Effector memory CD4-positive, alpha-beta T cell (primary cell): ENCODE measurements at regions not wholly inside any gene's neighbourhood (a gene's known extent, or its start where the extent isn't known, plus 50 kb on each side); places are given as distances from the start of the nearest gene placed in this dataset.
"Not testable (repeated sequence)": the region's sequence is repeated elsewhere in the genome, so short reads cannot be mapped to it uniquely, and the experiment has no call there.

Source experiments
- DNase-seq, 3 donors: peaks; one replicate each; pipeline ENCODE4 v3.0.0-alpha.2; 2020
- H3K27ac ChIP-seq: 2 replicates; pipeline ENCODE4 v1.7.0; 2013; ENCODE audit warnings: mild to moderate bottlenecking, low read length, moderate library complexity; ENCODE audit not compliant: insufficient read depth, poor library complexity, severe bottlenecking
- H3K27me3 ChIP-seq: replicated peaks from 2 replicates; pipeline ENCODE4 v1.7.0; 2013; ENCODE audit warnings: mild to moderate bottlenecking, low read length; ENCODE audit not compliant: insufficient read depth, control insufficient read depth, poor library complexity, severe bottlenecking
- H3K36me3 ChIP-seq: 2 replicates; pipeline ENCODE4 v1.7.0; 2013; ENCODE audit warnings: mild to moderate bottlenecking, low read length, moderate library complexity; ENCODE audit not compliant: control insufficient read depth, insufficient read depth
- H3K4me1 ChIP-seq: 2 replicates; pipeline ENCODE4 v1.7.0; 2013; ENCODE audit warnings: low read length, mild to moderate bottlenecking; ENCODE audit not compliant: control insufficient read depth, insufficient read depth, poor library complexity, severe bottlenecking
- H3K4me3 ChIP-seq: 2 replicates; pipeline ENCODE4 v1.7.0; 2013; ENCODE audit warnings: low read length, low read depth, mild to moderate bottlenecking; ENCODE audit not compliant: insufficient read depth, poor library complexity, severe bottlenecking
- H3K9me3 ChIP-seq: 2 replicates; pipeline ENCODE4 v1.7.0; 2013; ENCODE audit warnings: mild to moderate bottlenecking, low read length, moderate library complexity; ENCODE audit not compliant: control insufficient read depth

DNA sequence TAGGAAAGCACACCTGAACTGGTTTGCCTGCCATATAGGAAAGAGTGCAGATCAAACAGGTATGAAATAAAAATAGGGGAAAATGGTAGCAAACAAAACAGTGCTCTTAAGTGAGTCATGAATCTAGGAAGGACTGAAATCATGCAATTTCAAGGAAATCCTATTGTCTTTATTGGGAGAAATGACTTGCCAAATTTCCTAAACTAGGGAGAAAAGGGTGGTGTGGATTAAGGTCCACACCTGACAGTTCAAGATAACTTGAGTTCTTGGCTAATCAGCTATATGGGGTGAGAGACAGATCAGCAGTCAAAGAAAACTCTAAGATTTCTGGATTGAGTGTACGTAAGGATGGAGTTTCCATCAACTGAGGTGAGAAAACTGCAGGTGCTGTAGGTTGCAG is 101.1 kb downstream of the PRKAB2 start:
- no peaks in the 10 kb centered on the region for H3K4me1 ChIP-seq
- no peak for DNase-seq
- H3K4me3 ChIP-seq = no peak overlapping the region
- H3K27ac ChIP-seq = no peak overlapping the region
- no peaks in the 10 kb centered on the region for H3K36me3 ChIP-seq
- peaks cover 4% of the 10 kb centered on the region for H3K27me3 ChIP-seq
- H3K9me3 ChIP-seq = no peaks in the 10 kb centered on the region

- Histone ChIP-seq H3K4me3 (no peak overlapping the region), H3K4me1 (no peaks in the 10 kb centered on the region), H3K9me3 (no peaks in the 10 kb centered on the region), H3K27me3 (no peaks in the 10 kb centered on the region), H3K36me3 (no peaks in the 10 kb centered on the region), H3K27ac (no peak overlapping the region)
- no peak for DNase-seq
Observed at GRCh38 chr1:147062956-147063355, 109.3 kb downstream of the PRKAB2 start.

DNA sequence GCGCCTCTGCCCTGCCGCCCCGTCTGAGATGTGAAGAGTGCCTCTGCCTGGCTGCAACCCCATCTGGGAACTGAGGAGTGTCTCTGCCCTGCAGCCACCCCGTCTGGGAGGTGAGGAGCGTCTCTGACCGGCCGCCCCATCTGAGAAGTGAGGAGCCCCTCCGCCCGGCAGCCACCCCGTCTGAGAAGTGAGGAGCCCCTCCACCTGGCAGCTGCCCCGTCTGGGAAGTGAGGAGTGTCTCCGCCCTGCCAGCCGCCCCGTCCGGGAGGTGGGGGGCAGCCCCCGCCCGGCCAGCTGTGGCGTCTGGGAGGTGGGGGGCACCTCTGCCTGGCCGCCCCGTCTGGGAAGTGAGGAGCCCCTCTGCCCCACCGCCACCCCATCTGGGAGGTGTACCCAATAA is 110.4 kb downstream of the PRKAB2 start:
- H3K36me3 ChIP-seq, H3K27me3 ChIP-seq, H3K4me3 ChIP-seq, H3K9me3 ChIP-seq, DNase-seq, H3K4me1 ChIP-seq, H3K27ac ChIP-seq: not testable (repeated sequence)

- Histone ChIP-seq H3K36me3 (no peaks in the 10 kb centered on the region), H3K9me3 (no peaks in the 10 kb centered on the region), H3K4me3 (no peak overlapping the region), H3K27ac (no peak overlapping the region), H3K27me3 (no peaks in the 10 kb centered on the region), H3K4me1 (no peaks in the 10 kb centered on the region)
- no peak for DNase-seq
Observed at GRCh38 chr1:147053269-147053668, 115.1 kb downstream of the NBPF12 start.

DNA sequence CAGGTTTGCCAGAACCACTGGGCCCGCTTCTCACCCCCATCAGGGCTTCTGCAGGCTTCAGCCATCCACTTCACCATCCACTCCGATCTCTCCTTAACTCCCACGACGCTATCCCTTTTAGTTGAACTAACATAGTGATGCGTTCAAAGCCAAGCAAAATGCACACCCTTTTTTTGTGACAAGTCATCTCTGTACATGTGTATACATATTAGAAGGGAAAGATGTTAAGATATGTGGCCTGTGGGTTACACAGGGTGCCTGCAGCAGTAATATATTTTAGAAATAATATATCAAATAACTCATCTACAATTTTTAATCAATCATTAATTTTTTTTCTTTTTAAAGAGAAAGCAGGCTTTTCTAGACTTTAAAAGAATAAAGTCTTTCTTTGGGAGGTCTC is 114.6 kb downstream of the NBPF12 start:
- DNase-seq = no peak
- no peak overlapping the region for H3K27ac ChIP-seq
- no peak overlapping the region for H3K4me3 ChIP-seq
- H3K4me1 ChIP-seq = no peaks in the 10 kb centered on the region
- no peaks in the 10 kb centered on the region for H3K27me3 ChIP-seq
- H3K36me3 ChIP-seq = no peaks in the 10 kb centered on the region
- no peaks in the 10 kb centered on the region for H3K9me3 ChIP-seq

GRCh38 chr1:147052143-147052542 is 114.0 kb downstream of the NBPF12 start:
- H3K27ac ChIP-seq = no peak overlapping the region
- no peaks in the 10 kb centered on the region for H3K36me3 ChIP-seq
- no peaks in the 10 kb centered on the region for H3K27me3 ChIP-seq
- no peaks in the 10 kb centered on the region for H3K9me3 ChIP-seq
- no peak for DNase-seq
- no peak overlapping the region for H3K4me3 ChIP-seq
- H3K4me1 ChIP-seq = no peaks in the 10 kb centered on the region

DNA sequence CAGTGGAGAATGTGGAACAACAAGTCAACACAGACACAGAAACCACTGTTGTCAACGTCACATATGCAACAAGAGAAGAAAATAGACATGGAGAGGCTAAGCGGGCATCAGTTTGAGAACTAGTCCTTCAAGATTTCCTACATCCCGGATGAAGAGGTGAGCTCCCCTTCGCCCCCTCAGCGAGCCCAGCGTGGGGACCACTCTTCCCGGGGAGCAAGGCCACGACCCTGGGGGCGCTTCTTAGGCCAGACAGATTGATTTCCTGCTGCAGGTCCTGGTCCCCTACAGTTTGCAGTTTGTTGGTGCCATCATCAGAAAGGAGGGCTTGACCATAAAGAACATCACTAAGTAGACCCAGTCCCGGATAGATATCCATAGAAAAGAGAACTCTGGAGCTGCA is 113.0 kb downstream of the NBPF12 start:
- Histone ChIP-seq H3K4me1 (peaks cover 2% of the 10 kb centered on the region), H3K27ac (no peak overlapping the region), H3K4me3 (no peak overlapping the region), H3K9me3 (no peaks in the 10 kb centered on the region), H3K27me3 (no peaks in the 10 kb centered on the region), H3K36me3 (no peaks in the 10 kb centered on the region)
- DNase-seq = no peak

GRCh38 chr1:147050654-147051053 is 112.5 kb downstream of the NBPF12 start:
- Histone ChIP-seq H3K36me3 (no peaks in the 10 kb centered on the region), H3K9me3 (no peaks in the 10 kb centered on the region), H3K27ac (no peak overlapping the region)

GRCh38 chr1:147046863-147047394 is 108.8 kb downstream of the NBPF12 start:
- H3K4me3 ChIP-seq, H3K27me3 ChIP-seq, H3K9me3 ChIP-seq, DNase-seq, H3K36me3 ChIP-seq, H3K4me1 ChIP-seq: not testable (repeated sequence)
- peak overlapping the region; percentile 28 for H3K27ac ChIP-seq

More at GRCh38 chr1:147050654-147051053, 112.5 kb downstream of the NBPF12 start:
- DNase-seq = no peak
- Histone ChIP-seq H3K4me1 (peaks cover 4% of the 10 kb centered on the region), H3K27me3 (no peaks in the 10 kb centered on the region), H3K4me3 (no peak overlapping the region)

DNA sequence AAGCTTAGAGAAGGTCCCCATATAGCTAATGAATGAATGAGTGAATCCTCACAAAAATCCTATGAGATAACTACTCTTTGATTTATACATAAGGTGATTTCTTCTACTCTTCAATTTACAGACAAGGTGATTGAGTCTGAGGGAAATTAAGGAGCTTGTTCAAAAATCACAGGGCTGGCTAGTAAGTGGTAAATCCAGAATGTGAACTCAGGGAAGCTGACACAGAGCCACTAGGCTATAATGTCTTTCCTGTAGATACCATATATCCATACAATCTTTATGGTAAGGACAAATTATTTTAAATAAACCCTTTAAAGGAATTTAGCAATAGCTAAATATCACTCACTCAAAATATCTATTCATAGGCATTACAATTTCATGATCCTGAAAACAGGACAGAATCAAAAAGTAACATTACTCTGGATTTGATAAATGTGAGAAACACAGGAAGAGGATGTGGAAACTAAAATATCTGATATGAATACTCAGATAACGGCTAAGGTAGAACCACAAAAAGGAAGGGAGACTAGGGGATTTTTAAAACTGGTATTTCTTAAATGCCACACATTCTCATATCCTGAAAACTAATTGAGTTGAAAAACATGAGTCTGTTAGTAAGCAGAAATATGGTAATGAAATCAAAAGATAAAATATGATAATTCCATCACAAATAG is 108.2 kb downstream of the NBPF12 start:
- DNase-seq = no peak
- Histone ChIP-seq H3K27me3 (no peaks in the 10 kb centered on the region), H3K36me3 (no peaks in the 10 kb centered on the region), H3K27ac (peak overlapping the region; percentile 28), H3K4me3 (no peak overlapping the region), H3K4me1 (peaks cover 4% of the 10 kb centered on the region), H3K9me3 (no peaks in the 10 kb centered on the region)
